HepG2 (cell line): ENCODE measurements at regions not wholly inside any gene's neighbourhood (a gene's known extent, or its start where the extent isn't known, plus 50 kb on each side); places are given as distances from the start of the nearest gene placed in this dataset.

ENCODE experiments used
- HMGXB4 ChIP-seq, 2 experiments: sonication (generic) in 1 of 2; formaldehyde crosslinking in 1 of 2; IDR thresholded peaks; 2 replicates each; pipeline versions ENCODE4 v1.4.0 to v1.6.1; 2018 to 2020; ENCODE audit warnings: missing genetic modification reagents in 2 of 2, borderline replicate concordance in 1 of 2, low read depth in 1 of 2, mild to moderate bottlenecking in 1 of 2, missing biosample characterization in 1 of 2
- ZNF788 ChIP-seq: sonication (generic); formaldehyde crosslinking; IDR thresholded peaks from 2 replicates; pipeline ENCODE4 v1.5.0; 2020; ENCODE audit warnings: mild to moderate bottlenecking, missing genetic modification reagents, borderline replicate concordance
- ZSCAN9 ChIP-seq: IDR thresholded peaks from 2 replicates; pipeline ENCODE4 v1.6.1; 2016; ENCODE audit warnings: borderline replicate concordance

- no peak for TF ChIP-seq ZNF788 (CRISPR knock-in tag)
- TF ChIP-seq HMGXB4 (CRISPR knock-in tag; IDR thresholded peaks at IDR 0.05; ENCODE audit: borderline replicate concordance in 1 of 2, low read depth in 1 of 2): no peak
- TF ChIP-seq ZSCAN9 (CRISPR knock-in tag): no peak
These were observed 197.5 kb upstream of the SEMA3D start for GRCh38 chr7:85384392-85384791.
